GM10266 (cell line): ENCODE measurements at regions not wholly inside any gene's neighbourhood (a gene's known extent, or its start where the extent isn't known, plus 50 kb on each side); places are given as distances from the start of the nearest gene placed in this dataset.

Experiments
- DNase-seq: peaks from one replicate; pipeline ENCODE4 v3.0.0; 2012; ENCODE audit errors: extremely low spot score
- TF ChIP-seq, protein P1 (sequence below): IDR thresholded peaks from 2 replicates; pipeline ENCODE4 v1.5.1; 2012; ENCODE audit warnings: mild to moderate bottlenecking, low read depth; ENCODE audit not compliant: control insufficient read depth, insufficient read depth; ENCODE audit errors: missing control alignments

DNA sequence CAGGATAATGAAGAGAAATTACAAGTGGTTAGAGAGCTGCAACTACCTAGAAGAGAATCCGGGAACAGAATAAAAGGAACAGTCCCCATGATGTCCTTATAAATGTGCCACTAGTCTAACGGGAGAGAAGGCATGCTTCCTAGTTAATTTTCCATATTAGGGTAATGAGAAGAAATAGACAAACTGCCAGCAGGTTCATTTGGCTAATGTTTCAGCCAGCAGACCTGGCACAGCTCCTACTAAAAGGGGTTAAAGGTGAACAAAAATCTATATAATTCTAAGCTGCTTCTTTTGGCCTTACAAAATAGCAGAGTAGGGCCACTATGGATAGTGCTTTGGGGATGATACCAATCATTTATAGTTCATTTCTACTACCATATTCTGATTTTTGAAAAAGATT is 845.3 kb upstream of the GCFC2 start:
- DNase-seq = no peak
- TF ChIP-seq, protein P1, sequence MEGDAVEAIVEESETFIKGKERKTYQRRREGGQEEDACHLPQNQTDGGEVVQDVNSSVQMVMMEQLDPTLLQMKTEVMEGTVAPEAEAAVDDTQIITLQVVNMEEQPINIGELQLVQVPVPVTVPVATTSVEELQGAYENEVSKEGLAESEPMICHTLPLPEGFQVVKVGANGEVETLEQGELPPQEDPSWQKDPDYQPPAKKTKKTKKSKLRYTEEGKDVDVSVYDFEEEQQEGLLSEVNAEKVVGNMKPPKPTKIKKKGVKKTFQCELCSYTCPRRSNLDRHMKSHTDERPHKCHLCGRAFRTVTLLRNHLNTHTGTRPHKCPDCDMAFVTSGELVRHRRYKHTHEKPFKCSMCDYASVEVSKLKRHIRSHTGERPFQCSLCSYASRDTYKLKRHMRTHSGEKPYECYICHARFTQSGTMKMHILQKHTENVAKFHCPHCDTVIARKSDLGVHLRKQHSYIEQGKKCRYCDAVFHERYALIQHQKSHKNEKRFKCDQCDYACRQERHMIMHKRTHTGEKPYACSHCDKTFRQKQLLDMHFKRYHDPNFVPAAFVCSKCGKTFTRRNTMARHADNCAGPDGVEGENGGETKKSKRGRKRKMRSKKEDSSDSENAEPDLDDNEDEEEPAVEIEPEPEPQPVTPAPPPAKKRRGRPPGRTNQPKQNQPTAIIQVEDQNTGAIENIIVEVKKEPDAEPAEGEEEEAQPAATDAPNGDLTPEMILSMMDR = no peak

DNA sequence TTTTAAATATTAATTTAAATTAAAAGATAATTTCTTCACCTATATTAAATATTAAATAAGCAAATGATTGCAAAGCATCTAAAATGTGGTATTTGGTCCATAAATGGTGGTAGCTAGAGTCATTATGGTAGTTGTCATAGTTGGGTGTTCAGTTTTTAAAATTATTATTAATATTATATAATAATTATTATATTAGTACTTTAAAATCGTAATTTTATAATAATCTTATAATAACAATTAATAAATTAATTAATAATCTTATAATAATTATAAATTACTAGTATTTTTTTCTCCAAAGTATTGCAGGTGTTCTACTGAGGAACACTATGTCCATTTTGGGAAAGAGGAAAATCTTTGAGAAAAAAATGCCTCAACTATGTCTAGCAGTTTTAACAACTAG is 835.5 kb upstream of the GCFC2 start:
- TF ChIP-seq, protein P1 = no peak
- no peak for DNase-seq

DNA sequence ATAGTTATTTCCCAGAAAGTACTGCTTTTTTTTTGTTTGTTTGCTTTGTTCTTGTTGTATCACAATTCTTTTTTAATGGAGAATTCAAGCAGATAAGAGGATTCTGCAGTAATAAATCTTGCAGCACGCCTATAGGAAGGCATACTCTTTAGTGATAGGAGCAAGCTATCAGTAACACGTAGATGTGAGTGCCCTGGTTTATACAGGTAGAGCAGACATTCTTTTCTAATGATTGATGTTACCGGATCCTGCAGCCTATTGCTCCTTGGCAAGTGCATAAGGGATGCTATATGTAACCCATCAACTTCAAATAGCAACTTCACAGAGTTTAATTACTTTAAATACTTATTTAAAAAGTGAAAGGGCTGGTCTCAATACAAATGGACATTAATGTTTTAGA is 834.2 kb upstream of the GCFC2 start:
- no peak for DNase-seq
- TF ChIP-seq, protein P1 = no peak

DNA sequence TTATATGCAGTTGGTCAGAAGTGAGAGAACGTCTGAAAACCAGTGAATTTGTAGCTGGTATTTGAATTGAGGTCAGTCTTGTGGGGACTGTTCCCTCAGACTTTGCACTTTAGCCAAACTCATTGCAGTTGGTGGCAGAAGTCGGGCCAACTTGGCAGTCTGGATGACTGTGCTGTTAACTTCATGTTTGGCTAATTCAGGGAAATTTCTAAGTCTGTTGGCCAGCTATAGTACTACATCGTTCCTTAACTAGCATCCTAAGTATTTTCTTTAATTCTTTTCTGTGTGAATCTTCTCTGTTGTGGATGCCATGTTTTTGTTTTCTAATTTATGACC is 806.8 kb upstream of the GCFC2 start:
- TF ChIP-seq, protein P1 = no peak
- DNase-seq = no peak

DNA sequence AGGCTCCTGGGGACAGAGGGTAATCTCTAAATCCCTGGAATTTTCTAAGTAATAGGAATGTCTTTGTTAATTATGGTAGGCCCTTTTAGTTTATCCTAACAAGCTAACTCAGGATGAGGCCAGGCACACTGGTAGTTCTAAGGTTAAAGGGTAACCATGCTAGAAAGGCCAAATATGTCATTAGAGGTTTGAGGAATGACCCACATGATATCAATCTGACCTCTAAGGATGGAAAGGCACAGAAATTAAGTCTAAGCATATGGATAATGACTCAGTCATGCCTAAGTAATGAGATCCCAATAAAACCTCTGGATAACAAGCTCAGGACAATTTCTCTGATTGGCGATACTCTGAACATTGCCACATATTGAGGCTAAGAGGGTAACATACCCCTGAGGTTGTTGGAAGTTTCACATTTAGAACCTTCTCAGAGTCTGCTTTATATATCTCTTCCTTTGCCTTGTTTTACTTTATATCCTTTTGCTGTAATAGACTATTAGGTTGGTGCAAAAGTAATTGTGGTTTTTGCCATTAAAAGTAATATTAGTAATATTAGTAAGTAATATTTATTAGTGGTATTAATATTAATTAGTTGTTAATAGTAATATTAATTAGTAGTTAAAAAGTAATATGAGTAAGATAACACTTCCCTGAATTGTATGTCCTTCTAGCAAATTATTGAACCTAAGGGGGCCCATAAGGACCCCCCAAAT is 806.3 kb upstream of the GCFC2 start:
- TF ChIP-seq, protein P1 = no peak
- DNase-seq = no peak

DNA sequence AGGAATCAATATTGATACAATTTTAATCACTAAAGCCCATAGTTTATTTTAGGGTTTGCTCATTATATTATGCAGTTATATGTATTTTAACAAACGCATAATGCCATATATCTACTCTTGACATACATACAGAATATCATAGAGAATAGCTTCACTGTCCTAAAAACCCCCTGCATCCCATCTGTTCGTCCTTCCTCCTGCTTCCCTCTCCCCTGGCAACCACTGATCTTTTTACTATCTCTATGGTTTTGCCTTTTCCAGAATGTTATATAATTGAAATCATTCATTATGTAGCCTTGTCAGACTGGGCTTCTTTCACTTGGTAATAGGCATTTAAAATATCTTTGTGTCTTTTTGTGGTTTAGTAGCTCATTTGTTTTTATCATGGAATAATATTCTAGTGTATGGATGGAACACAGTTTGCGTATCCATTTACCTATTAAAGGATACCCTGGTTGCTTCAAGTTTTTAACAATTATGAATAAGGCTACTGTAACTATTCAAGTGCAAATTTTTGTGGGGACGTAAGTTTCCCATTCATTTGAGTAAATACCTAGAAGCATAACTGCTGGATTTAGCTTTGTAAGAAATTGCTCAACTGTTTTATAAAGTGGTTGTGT is 801.6 kb upstream of the GCFC2 start:
- TF ChIP-seq, protein P1 = no peak
- DNase-seq = no peak

DNA sequence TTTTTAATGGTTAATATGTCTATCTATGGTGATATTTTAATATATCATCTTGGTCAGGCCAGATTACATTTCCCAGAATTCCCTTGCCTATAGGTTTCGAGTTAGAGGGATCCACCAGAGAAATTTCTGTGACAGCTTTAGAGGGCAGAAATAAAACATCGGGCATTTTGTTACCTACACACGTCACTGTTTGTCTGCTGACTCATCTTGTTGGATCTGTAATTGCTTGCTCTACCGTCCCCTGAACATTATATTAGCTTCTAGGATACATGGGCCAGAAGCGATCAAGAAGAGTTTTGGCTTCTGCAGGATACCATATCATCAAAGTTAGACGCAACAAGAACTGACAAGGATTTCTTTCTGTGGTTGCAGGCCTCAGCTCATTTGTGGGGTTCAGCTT is 795.8 kb upstream of the GCFC2 start:
- no peak for DNase-seq
- TF ChIP-seq, protein P1 = no peak
